PC-9 (cell line): ENCODE measurements at regions not wholly inside any gene's neighbourhood (a gene's known extent, or its start where the extent isn't known, plus 50 kb on each side); places are given as distances from the start of the nearest gene placed in this dataset.

ENCODE experiments used
- EZH2 ChIP-seq: fragments of 200-600 bp; sonication (generic); IDR thresholded peaks from 2 replicates; pipeline ENCODE4 v1.8.0; 2017; ENCODE audit warnings: antibody characterized with exemption, low read depth
- TF ChIP-seq, protein P1 (sequence below): fragments of 200-600 bp; sonication (generic); conservative IDR thresholded peaks from 2 replicates; pipeline ENCODE4 v1.6.1; 2017; ENCODE audit warnings: mixed run types, antibody characterized with exemption, mild to moderate bottlenecking, moderate library complexity

DNA sequence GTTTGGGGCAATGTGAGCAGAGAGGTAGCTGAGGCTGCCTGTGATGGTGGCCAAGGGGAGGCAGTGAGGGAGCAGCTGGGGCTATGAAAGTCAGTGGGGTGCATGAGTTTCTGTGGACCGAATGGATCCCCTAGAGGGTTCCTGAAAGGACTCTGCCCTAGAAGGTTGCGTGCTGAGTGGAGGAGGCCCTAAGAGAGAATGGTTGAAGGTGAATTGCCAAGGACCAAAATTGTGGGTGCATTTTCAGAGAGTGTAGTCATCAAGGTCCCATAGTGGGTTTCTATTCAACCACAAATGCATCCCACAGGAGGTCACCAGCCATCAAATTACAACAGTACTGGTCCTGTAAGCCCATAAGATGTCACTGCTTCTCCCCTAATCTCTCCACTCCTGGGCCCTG lies 298.3 kb downstream of the CDK5RAP2 start:
- TF ChIP-seq, protein P1, sequence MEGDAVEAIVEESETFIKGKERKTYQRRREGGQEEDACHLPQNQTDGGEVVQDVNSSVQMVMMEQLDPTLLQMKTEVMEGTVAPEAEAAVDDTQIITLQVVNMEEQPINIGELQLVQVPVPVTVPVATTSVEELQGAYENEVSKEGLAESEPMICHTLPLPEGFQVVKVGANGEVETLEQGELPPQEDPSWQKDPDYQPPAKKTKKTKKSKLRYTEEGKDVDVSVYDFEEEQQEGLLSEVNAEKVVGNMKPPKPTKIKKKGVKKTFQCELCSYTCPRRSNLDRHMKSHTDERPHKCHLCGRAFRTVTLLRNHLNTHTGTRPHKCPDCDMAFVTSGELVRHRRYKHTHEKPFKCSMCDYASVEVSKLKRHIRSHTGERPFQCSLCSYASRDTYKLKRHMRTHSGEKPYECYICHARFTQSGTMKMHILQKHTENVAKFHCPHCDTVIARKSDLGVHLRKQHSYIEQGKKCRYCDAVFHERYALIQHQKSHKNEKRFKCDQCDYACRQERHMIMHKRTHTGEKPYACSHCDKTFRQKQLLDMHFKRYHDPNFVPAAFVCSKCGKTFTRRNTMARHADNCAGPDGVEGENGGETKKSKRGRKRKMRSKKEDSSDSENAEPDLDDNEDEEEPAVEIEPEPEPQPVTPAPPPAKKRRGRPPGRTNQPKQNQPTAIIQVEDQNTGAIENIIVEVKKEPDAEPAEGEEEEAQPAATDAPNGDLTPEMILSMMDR: no peak
- TF ChIP-seq EZH2: no peak
